ENCODE measurements at regions not wholly inside any gene's neighbourhood (a gene's known extent, or its start where the extent isn't known, plus 50 kb on each side); places are given as distances from the start of the nearest gene placed in this dataset.

DNA sequence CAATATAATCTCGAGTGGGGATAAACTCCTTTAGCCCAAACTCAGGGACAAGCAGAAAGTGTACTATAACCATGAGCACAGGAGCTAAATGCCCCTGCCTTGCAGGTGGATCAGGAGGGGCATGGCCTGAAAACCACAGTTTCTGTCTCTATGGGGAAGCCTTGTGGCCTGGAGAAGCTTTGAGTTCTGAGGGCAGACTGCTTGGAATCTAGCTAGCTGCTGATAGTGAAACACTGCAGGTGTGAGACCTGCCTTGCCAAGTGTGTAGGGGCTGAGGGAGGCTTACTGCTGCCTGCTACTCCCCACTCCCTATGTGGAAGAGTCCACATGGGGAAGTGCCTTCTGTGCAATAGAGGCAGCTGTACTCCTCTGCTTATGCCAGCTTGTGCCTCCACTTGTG, 352.3 kb upstream of the OR4E1 start:
- FAIRE-seq (no peak), DNase-seq (no peak)
- Histone ChIP-seq H3K27me3 (ENCODE audit: control insufficient read depth in 3 of 3, insufficient read depth in 3 of 3, low read length in 3 of 3) (no peaks in the 10 kb centered on the region), H3K36me3 (ENCODE audit: control insufficient read depth in 3 of 3, insufficient read depth in 2 of 3, low read depth in 1 of 3, low read length in 3 of 3) (no peaks in the 10 kb centered on the region), H3K9me3 (ENCODE audit: control insufficient read depth in 2 of 2, insufficient read depth in 1 of 2, low read depth in 1 of 2, low read length in 1 of 2) (no peaks in the 10 kb centered on the region), H3K4me3 (ENCODE audit: low read depth in 1 of 3, low read length in 3 of 3) (no peak overlapping the region), H3K4me1 (ENCODE audit: control insufficient read depth in 3 of 3, insufficient read depth in 2 of 3, low read depth in 1 of 3, low read length in 2 of 3) (no peaks in the 10 kb centered on the region), H3K27ac (ENCODE audit: low read depth in 1 of 3, low read length in 2 of 3) (no peak overlapping the region)
- 58 to 65% (median 60%) methylated on average over 1 of the region's 1 CpG for WGBS, 3 donors

DNA sequence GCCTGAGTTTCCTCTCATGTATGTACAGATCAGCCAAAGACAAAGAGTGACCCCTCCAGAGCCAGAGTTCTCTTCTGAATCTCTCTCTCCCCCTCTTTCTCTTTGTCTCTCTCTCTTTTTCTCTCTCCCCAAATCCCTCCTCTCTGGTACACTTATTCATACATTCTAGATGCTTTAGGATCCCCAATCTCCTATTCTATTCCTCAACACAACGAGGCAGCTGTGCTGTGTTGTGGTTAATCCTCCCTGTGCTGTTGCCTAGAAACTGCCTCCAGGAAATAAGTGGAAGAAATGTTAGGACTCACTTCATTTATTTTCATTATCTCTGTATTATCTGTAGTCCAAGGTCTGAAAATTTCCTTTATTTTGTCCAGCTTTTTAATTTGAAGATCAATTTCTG, 350.5 kb upstream of the OR4E1 start:
- Histone ChIP-seq H3K36me3 (ENCODE audit: control insufficient read depth in 3 of 3, insufficient read depth in 2 of 3, low read depth in 1 of 3, low read length in 3 of 3) (no peaks in the 10 kb centered on the region), H3K9me3 (ENCODE audit: control insufficient read depth in 2 of 2, insufficient read depth in 1 of 2, low read depth in 1 of 2, low read length in 1 of 2) (no peaks in the 10 kb centered on the region), H3K4me1 (ENCODE audit: control insufficient read depth in 3 of 3, insufficient read depth in 2 of 3, low read depth in 1 of 3, low read length in 2 of 3) (no peaks in the 10 kb centered on the region), H3K27ac (ENCODE audit: low read depth in 1 of 3, low read length in 2 of 3) (no peak overlapping the region), H3K4me3 (ENCODE audit: low read depth in 1 of 3, low read length in 3 of 3) (no peak overlapping the region), H3K27me3 (ENCODE audit: control insufficient read depth in 3 of 3, insufficient read depth in 3 of 3, low read length in 3 of 3) (no peaks in the 10 kb centered on the region)
- 4 to 15% (median 5%) methylated on average over 1 of the region's 1 CpG for WGBS, 3 donors
- DNase-seq: no peak
- no peak for FAIRE-seq

DNA sequence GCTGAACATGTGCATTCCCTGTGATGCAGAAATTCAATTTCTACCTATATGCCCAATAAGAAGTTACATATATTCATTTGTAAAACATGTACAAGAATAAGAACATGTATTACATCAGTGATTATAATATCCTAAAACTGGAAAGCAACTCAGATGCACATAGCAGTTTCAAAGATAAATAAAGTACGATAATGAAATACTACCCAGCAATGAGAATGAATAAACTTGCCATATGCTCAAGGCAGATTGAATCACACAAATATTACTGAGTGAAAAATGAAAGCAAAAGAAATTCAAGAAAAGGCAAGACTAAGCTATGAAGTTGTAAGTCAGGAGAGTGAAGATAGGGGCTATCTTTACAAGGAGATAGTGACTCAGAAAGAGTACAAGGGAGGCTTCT, 345.3 kb upstream of the OR4E1 start:
- Histone ChIP-seq H3K36me3 (ENCODE audit: control insufficient read depth in 3 of 3, insufficient read depth in 2 of 3, low read depth in 1 of 3, low read length in 3 of 3) (no peaks in the 10 kb centered on the region), H3K4me3 (ENCODE audit: low read depth in 1 of 3, low read length in 3 of 3) (no peak overlapping the region), H3K9me3 (ENCODE audit: control insufficient read depth in 2 of 2, insufficient read depth in 1 of 2, low read depth in 1 of 2, low read length in 1 of 2) (no peaks in the 10 kb centered on the region), H3K27me3 (ENCODE audit: control insufficient read depth in 3 of 3, insufficient read depth in 3 of 3, low read length in 3 of 3) (no peaks in the 10 kb centered on the region), H3K27ac (ENCODE audit: low read depth in 1 of 3, low read length in 2 of 3) (no peak overlapping the region), H3K4me1 (ENCODE audit: control insufficient read depth in 3 of 3, insufficient read depth in 2 of 3, low read depth in 1 of 3, low read length in 2 of 3) (no peaks in the 10 kb centered on the region)
- WGBS, 3 donors: 58 to 83% (median 69%) methylated on average over 1 of the region's 1 CpG
- DNase-seq: no peak
- no peak for FAIRE-seq

DNA sequence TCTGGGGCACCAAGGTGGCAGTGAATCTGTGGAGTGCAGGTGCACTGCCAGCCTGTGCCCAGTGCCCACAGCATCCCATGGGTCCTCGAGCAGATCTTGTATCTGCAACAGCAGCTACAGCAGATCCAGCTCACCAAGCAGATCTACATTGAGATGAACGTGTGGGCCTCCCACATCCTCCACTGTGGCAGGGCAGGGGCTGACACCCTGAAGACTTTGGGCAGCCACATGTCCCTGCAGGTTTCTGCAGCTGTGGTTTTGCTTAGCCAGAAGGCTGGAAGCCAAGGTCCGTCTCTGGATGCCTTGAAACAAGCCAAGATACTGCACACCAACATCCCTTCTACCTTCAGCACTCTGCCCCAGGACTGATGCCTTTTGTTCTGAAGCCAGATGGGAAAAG, 338.8 kb upstream of the OR4E1 start:
- H3K27ac ChIP-seq (ENCODE audit: low read depth in 1 of 3, low read length in 2 of 3): no peak overlapping the region
- H3K4me3 ChIP-seq (ENCODE audit: low read depth in 1 of 3, low read length in 3 of 3): no peak overlapping the region
- WGBS, 3 donors: 50 to 63% (median 56%) methylated on average over 3 of the region's 3 CpGs
- no peaks in the 10 kb centered on the region for H3K4me1 ChIP-seq (ENCODE audit: control insufficient read depth in 3 of 3, insufficient read depth in 2 of 3, low read depth in 1 of 3, low read length in 2 of 3)
- FAIRE-seq: no peak
- no peak for DNase-seq
- H3K27me3 ChIP-seq (ENCODE audit: control insufficient read depth in 3 of 3, insufficient read depth in 3 of 3, low read length in 3 of 3): no peaks in the 10 kb centered on the region
- H3K9me3 ChIP-seq (ENCODE audit: control insufficient read depth in 2 of 2, insufficient read depth in 1 of 2, low read depth in 1 of 2, low read length in 1 of 2): no peaks in the 10 kb centered on the region
- no peaks in the 10 kb centered on the region for H3K36me3 ChIP-seq (ENCODE audit: control insufficient read depth in 3 of 3, insufficient read depth in 2 of 3, low read depth in 1 of 3, low read length in 3 of 3)

DNA sequence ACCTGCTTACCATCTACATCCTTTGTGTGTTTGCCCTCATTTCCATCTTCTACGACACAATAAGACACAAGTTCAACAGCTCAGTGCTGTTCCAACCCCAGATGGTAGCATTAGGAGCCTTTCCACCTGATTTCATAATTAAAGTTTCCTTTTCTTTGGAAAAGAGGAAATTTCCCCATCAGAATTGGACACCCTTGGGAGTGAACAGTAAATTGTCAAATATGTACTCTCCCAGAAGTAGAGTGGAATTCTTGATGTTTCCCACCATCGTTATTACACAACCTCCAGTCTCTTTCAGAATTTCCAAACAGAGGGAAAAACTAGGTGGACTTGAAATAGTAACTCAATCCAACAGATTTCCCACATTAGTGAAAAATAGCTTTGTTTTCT, 337.6 kb upstream of the OR4E1 start:
- no peak for FAIRE-seq
- no peak overlapping the region for H3K4me3 ChIP-seq (ENCODE audit: low read depth in 1 of 3, low read length in 3 of 3)
- no peaks in the 10 kb centered on the region for H3K36me3 ChIP-seq (ENCODE audit: control insufficient read depth in 3 of 3, insufficient read depth in 2 of 3, low read depth in 1 of 3, low read length in 3 of 3)
- WGBS, 3 donors: 73 to 90% (median 87%) methylated on average over 2 of the region's 2 CpGs
- H3K27ac ChIP-seq (ENCODE audit: low read depth in 1 of 3, low read length in 2 of 3): no peak overlapping the region
- no peaks in the 10 kb centered on the region for H3K4me1 ChIP-seq (ENCODE audit: control insufficient read depth in 3 of 3, insufficient read depth in 2 of 3, low read depth in 1 of 3, low read length in 2 of 3)
- no peak for DNase-seq
- H3K9me3 ChIP-seq (ENCODE audit: control insufficient read depth in 2 of 2, insufficient read depth in 1 of 2, low read depth in 1 of 2, low read length in 1 of 2): no peaks in the 10 kb centered on the region
- no peaks in the 10 kb centered on the region for H3K27me3 ChIP-seq (ENCODE audit: control insufficient read depth in 3 of 3, insufficient read depth in 3 of 3, low read length in 3 of 3)

DNA sequence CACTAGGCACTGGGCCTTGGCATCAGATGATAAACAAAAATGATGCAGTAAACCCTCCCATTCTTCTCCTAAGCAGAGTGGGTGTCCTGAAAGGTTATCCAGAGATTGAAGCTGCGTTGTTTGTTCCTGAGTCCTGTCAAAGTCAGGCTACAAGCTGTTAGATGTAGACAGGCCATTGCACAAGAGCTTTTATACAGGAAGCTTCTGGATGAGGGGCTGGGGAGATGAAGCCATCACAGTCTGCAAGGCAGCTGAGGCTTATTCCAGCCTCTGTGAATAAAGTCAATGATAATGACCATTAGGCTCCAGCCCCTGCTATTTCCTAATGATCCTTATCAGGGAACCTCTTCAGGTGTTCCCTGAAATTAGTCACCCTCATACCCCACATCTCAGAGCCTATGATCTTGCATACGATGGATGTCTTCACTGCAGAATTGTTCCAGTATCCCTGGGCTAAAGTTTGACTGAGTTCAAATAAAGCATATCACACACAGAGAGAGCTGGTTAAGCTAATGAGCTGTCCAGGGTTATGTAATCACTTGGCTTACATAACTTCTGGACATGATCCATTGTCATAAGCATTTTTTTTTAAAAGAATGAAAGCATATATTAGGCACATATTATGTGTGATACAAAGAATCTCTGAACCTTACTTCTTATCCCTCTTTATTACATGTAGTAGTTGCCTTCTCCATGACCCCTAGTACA, 337.1 kb upstream of the OR4E1 start:
- no peaks in the 10 kb centered on the region for H3K27me3 ChIP-seq (ENCODE audit: control insufficient read depth in 3 of 3, insufficient read depth in 3 of 3, low read length in 3 of 3)
- no peaks in the 10 kb centered on the region for H3K9me3 ChIP-seq (ENCODE audit: control insufficient read depth in 2 of 2, insufficient read depth in 1 of 2, low read depth in 1 of 2, low read length in 1 of 2)
- no peaks in the 10 kb centered on the region for H3K4me1 ChIP-seq (ENCODE audit: control insufficient read depth in 3 of 3, insufficient read depth in 2 of 3, low read depth in 1 of 3, low read length in 2 of 3)
- FAIRE-seq (no peak), DNase-seq (no peak)
- no peaks in the 10 kb centered on the region for H3K36me3 ChIP-seq (ENCODE audit: control insufficient read depth in 3 of 3, insufficient read depth in 2 of 3, low read depth in 1 of 3, low read length in 3 of 3)
- H3K4me3 ChIP-seq (ENCODE audit: low read depth in 1 of 3, low read length in 3 of 3): no peak overlapping the region
- 41 to 64% (median 64%) methylated on average over 2 of the region's 2 CpGs for WGBS, 3 donors
- H3K27ac ChIP-seq (ENCODE audit: low read depth in 1 of 3, low read length in 2 of 3): no peak overlapping the region

DNA sequence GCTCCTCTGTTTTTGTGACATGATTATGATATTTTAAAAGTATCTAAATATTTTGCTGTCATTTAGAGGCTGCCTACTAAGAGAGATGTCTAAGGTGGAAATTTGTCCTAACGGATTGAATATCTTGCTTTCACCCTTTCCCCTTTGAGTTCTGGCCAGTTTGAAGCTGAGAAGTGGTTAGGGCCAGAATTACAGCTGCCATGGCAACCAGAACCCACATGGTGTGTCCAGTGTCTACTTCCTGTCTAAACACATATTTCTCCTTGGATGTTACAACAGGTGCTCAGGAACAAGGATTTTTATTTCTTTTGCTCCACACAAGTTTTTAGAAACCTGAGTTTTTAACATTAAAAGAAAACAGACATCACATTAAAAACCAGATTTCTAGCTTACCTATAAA, 335.1 kb upstream of the OR4E1 start:
- H3K36me3 ChIP-seq (ENCODE audit: control insufficient read depth in 3 of 3, insufficient read depth in 2 of 3, low read depth in 1 of 3, low read length in 3 of 3): no peaks in the 10 kb centered on the region
- no peaks in the 10 kb centered on the region for H3K4me1 ChIP-seq (ENCODE audit: control insufficient read depth in 3 of 3, insufficient read depth in 2 of 3, low read depth in 1 of 3, low read length in 2 of 3)
- no peaks in the 10 kb centered on the region for H3K27me3 ChIP-seq (ENCODE audit: control insufficient read depth in 3 of 3, insufficient read depth in 3 of 3, low read length in 3 of 3)
- H3K4me3 ChIP-seq (ENCODE audit: low read depth in 1 of 3, low read length in 3 of 3): no peak overlapping the region
- 21 to 55% (median 43%) methylated on average over 1 of the region's 1 CpG for WGBS, 3 donors
- H3K9me3 ChIP-seq (ENCODE audit: control insufficient read depth in 2 of 2, insufficient read depth in 1 of 2, low read depth in 1 of 2, low read length in 1 of 2): no peaks in the 10 kb centered on the region
- FAIRE-seq (no peak), DNase-seq (no peak)
- H3K27ac ChIP-seq (ENCODE audit: low read depth in 1 of 3, low read length in 2 of 3): no peak overlapping the region

DNA sequence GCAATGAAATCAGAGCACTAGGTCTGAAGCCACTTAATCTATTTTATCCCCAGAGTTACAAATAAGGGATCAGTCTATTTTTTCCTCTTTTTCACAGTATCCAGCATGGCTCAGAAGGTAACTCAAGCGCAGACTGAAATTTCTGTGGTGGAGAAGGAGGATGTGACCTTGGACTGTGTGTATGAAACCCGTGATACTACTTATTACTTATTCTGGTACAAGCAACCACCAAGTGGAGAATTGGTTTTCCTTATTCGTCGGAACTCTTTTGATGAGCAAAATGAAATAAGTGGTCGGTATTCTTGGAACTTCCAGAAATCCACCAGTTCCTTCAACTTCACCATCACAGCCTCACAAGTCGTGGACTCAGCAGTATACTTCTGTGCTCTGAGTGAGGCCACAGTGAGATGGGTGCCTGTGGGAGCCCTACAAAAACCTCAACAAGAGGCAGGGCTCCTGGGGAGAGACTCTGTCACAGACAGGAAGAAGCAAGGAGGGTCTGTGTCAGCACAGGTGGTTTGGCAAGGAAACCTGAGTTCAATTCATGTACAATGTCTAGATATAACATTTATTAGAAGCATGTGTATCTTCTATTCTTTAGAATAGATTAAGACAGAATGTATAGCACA, 334.3 kb upstream of the OR4E1 start:
- Histone ChIP-seq H3K4me1 (ENCODE audit: control insufficient read depth in 3 of 3, insufficient read depth in 2 of 3, low read depth in 1 of 3, low read length in 2 of 3) (no peaks in the 10 kb centered on the region), H3K9me3 (ENCODE audit: control insufficient read depth in 2 of 2, insufficient read depth in 1 of 2, low read depth in 1 of 2, low read length in 1 of 2) (no peaks in the 10 kb centered on the region), H3K27ac (ENCODE audit: low read depth in 1 of 3, low read length in 2 of 3) (no peak overlapping the region), H3K4me3 (ENCODE audit: low read depth in 1 of 3, low read length in 3 of 3) (no peak overlapping the region), H3K36me3 (ENCODE audit: control insufficient read depth in 3 of 3, insufficient read depth in 2 of 3, low read depth in 1 of 3, low read length in 3 of 3) (no peaks in the 10 kb centered on the region), H3K27me3 (ENCODE audit: control insufficient read depth in 3 of 3, insufficient read depth in 3 of 3, low read length in 3 of 3) (no peaks in the 10 kb centered on the region)
- FAIRE-seq: no peak
- DNase-seq: no peak
- WGBS, 3 donors: 79 to 87% (median 84%) methylated on average over 6 of the region's 6 CpGs

DNA sequence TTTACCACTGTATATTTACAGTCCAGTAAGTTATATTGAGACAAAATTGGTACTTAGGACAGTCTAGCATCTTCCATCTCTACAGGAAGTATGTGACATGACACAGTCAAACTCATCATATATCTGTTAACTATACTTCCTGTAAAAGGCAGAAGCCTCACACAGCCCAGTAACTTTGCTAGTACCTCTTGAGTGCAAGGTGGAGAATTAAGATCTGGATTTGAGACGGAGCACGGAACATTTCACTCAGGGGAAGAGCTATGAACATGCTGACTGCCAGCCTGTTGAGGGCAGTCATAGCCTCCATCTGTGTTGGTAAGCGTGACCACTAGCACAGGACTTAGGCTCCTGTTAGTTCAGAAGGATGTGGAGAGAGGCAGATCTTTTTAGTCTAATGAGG, 333.7 kb upstream of the OR4E1 start:
- no peak for FAIRE-seq
- DNase-seq: no peak
- Histone ChIP-seq H3K27me3 (ENCODE audit: control insufficient read depth in 3 of 3, insufficient read depth in 3 of 3, low read length in 3 of 3) (no peaks in the 10 kb centered on the region), H3K4me1 (ENCODE audit: control insufficient read depth in 3 of 3, insufficient read depth in 2 of 3, low read depth in 1 of 3, low read length in 2 of 3) (no peaks in the 10 kb centered on the region), H3K4me3 (ENCODE audit: low read depth in 1 of 3, low read length in 3 of 3) (no peak overlapping the region), H3K36me3 (ENCODE audit: control insufficient read depth in 3 of 3, insufficient read depth in 2 of 3, low read depth in 1 of 3, low read length in 3 of 3) (no peaks in the 10 kb centered on the region), H3K27ac (ENCODE audit: low read depth in 1 of 3, low read length in 2 of 3) (no peak overlapping the region), H3K9me3 (ENCODE audit: control insufficient read depth in 2 of 2, insufficient read depth in 1 of 2, low read depth in 1 of 2, low read length in 1 of 2) (no peaks in the 10 kb centered on the region)
- 89 to 95% (median 93%) methylated on average over 3 of the region's 3 CpGs for WGBS, 3 donors
